Inflammatory macrophage treated with lipopolysaccharide for 1 hour (primary cell): ENCODE measurements at regions not wholly inside any gene's neighbourhood (a gene's known extent, or its start where the extent isn't known, plus 50 kb on each side); places are given as distances from the start of the nearest gene placed in this dataset.
"Not testable (repeated sequence)": the region's sequence is repeated elsewhere in the genome, so short reads cannot be mapped to it uniquely, and the experiment has no call there.

Source experiments
- DNase-seq, 2 donors: peaks; one replicate each; pipeline ENCODE4 v3.0.0-alpha.2; 2020 to 2022

- no peak for DNase-seq
These were observed 696.7 kb upstream of the TBX3 start for GRCh38 chr12:115380546-115381120.

GRCh38 chr12:115378291-115378690, 694.3 kb upstream of the TBX3 start:
- DNase-seq: no peak

GRCh38 chr12:115377779-115378178, 693.8 kb upstream of the TBX3 start:
- no peak for DNase-seq

GRCh38 chr12:115377230-115377629, 693.3 kb upstream of the TBX3 start:
- DNase-seq: no peak

- DNase-seq: no peak
These were observed 691.4 kb upstream of the TBX3 start for GRCh38 chr12:115375186-115375991.

- DNase-seq: no peak
These were observed 690.7 kb upstream of the TBX3 start for GRCh38 chr12:115374480-115375185.

- no peak for DNase-seq
These were observed 687.7 kb upstream of the TBX3 start for GRCh38 chr12:115371711-115372110.

GRCh38 chr12:115370650-115371049, 686.7 kb upstream of the TBX3 start:
- no peak for DNase-seq

- DNase-seq: no peak
These were observed 686.2 kb upstream of the TBX3 start for GRCh38 chr12:115370207-115370606.

- DNase-seq: not testable (repeated sequence)
These were observed 682.3 kb upstream of the TBX3 start for GRCh38 chr12:115366277-115366676.

GRCh38 chr12:115365765-115366164, 681.8 kb upstream of the TBX3 start:
- DNase-seq: not testable (repeated sequence)

GRCh38 chr12:115364921-115365320, 680.9 kb upstream of the TBX3 start:
- DNase-seq: no peak

GRCh38 chr12:115362339-115362976, 678.5 kb upstream of the TBX3 start:
- no peak for DNase-seq

GRCh38 chr12:115357681-115358080, 673.7 kb upstream of the TBX3 start:
- DNase-seq: no peak

GRCh38 chr12:115355301-115355700, 671.3 kb upstream of the TBX3 start:
- DNase-seq: no peak

GRCh38 chr12:115354007-115354890, 670.3 kb upstream of the TBX3 start:
- peak; percentile 11 to 39 for DNase-seq

- DNase-seq: no peak
These were observed 669.5 kb upstream of the TBX3 start for GRCh38 chr12:115353467-115353866.

- peak; percentile 20 to 37 for DNase-seq
These were observed 667.6 kb upstream of the TBX3 start for GRCh38 chr12:115351514-115352077.

- DNase-seq: no peak
These were observed 665.7 kb upstream of the TBX3 start for GRCh38 chr12:115349711-115350110.

GRCh38 chr12:115348301-115348700, 664.3 kb upstream of the TBX3 start:
- DNase-seq: no peak

- DNase-seq: no peak
These were observed 659.6 kb upstream of the TBX3 start for GRCh38 chr12:115343601-115344000.

GRCh38 chr12:115343008-115343407, 659.0 kb upstream of the TBX3 start:
- DNase-seq: no peak
